GM19238 (cell line): ENCODE measurements at regions not wholly inside any gene's neighbourhood (a gene's known extent, or its start where the extent isn't known, plus 50 kb on each side); places are given as distances from the start of the nearest gene placed in this dataset.

ENCODE experiments used
- DNase-seq: peaks from one replicate; pipeline ENCODE4 v3.0.0; 2011; ENCODE audit warnings: low spot score; ENCODE audit not compliant: insufficient read length

- no peak for DNase-seq
Measured at GRCh38 chr11:112801817-112802088, 159.5 kb upstream of the NCAM1 start.

GRCh38 chr11:112805658-112806057 lies 155.6 kb upstream of the NCAM1 start:
- no peak for DNase-seq

GRCh38 chr11:112806256-112806655 lies 155.0 kb upstream of the NCAM1 start:
- no peak for DNase-seq

GRCh38 chr11:112806876-112807275 lies 154.3 kb upstream of the NCAM1 start:
- no peak for DNase-seq

- DNase-seq, result no peak
Measured at GRCh38 chr11:112809429-112809828, 151.8 kb upstream of the NCAM1 start.

GRCh38 chr11:112810951-112811350 lies 150.3 kb upstream of the NCAM1 start:
- no peak for DNase-seq

- DNase-seq, result no peak
Measured at GRCh38 chr11:112811783-112812182, 149.4 kb upstream of the NCAM1 start.

GRCh38 chr11:112812729-112813128 lies 148.5 kb upstream of the NCAM1 start:
- DNase-seq, result no peak

GRCh38 chr11:112814168-112814567 lies 147.1 kb upstream of the NCAM1 start:
- no peak for DNase-seq

- DNase-seq, result no peak
Measured at GRCh38 chr11:112817376-112817775, 143.8 kb upstream of the NCAM1 start.

- no peak for DNase-seq
Measured at GRCh38 chr11:112822478-112823274, 138.5 kb upstream of the NCAM1 start.

GRCh38 chr11:112826026-112826425 lies 135.2 kb upstream of the NCAM1 start:
- DNase-seq, result no peak

- DNase-seq, result no peak
Measured at GRCh38 chr11:112826788-112827187, 134.4 kb upstream of the NCAM1 start.

GRCh38 chr11:112828421-112828820 lies 132.8 kb upstream of the NCAM1 start:
- DNase-seq, result no peak

- DNase-seq, result no peak
Measured at GRCh38 chr11:112829971-112830654, 131.1 kb upstream of the NCAM1 start.

- no peak for DNase-seq
Measured at GRCh38 chr11:112831041-112831440, 130.2 kb upstream of the NCAM1 start.

GRCh38 chr11:112831969-112832766 lies 129.1 kb upstream of the NCAM1 start:
- DNase-seq, result no peak

- no peak for DNase-seq
Measured at GRCh38 chr11:112834277-112834755, 126.9 kb upstream of the NCAM1 start.

- no peak for DNase-seq
Measured at GRCh38 chr11:112835591-112836255, 125.5 kb upstream of the NCAM1 start.

GRCh38 chr11:112836256-112836602 lies 125.0 kb upstream of the NCAM1 start:
- no peak for DNase-seq

- DNase-seq, result no peak
Measured at GRCh38 chr11:112837162-112837826, 123.9 kb upstream of the NCAM1 start.
